K562 (cell line): ENCODE measurements at regions not wholly inside any gene's neighbourhood (a gene's known extent, or its start where the extent isn't known, plus 50 kb on each side); places are given as distances from the start of the nearest gene placed in this dataset.

Source experiments
- BDP1 ChIP-seq: IDR thresholded peaks from 3 replicates; pipeline ENCODE4 v1.6.1; 2011; ENCODE audit not compliant: insufficient read length, insufficient read depth
- CREB1 ChIP-seq, 2 experiments: sonication (generic) in 1 of 2; formaldehyde crosslinking in 1 of 2; IDR thresholded peaks; 2 replicates each; pipeline versions ENCODE4 v1.6.1 to v1.8.0; 2012 to 2022; ENCODE audit warnings: inconsistent platforms in 1 of 2, mild to moderate bottlenecking in 1 of 2, missing genetic modification reagents in 1 of 2, moderate library complexity in 1 of 2
- CTCF ChIP-seq, 3 experiments: IDR thresholded peaks in 2 of 3; conservative IDR thresholded peaks in 1 of 3; 2 replicates each; pipeline ENCODE4 v1.5.1; 2011 to 2012; ENCODE audit warnings: low read length in 3 of 3, mild to moderate bottlenecking in 3 of 3, control low read depth in 2 of 3, improper control_type of control experiment in 1 of 3, inconsistent platforms in 1 of 3, low read depth in 1 of 3, mixed read lengths in 1 of 3, moderate library complexity in 1 of 3; ENCODE audit not compliant: insufficient read depth in 2 of 3
- NFYB ChIP-seq: IDR thresholded peaks from 2 replicates; pipeline ENCODE4 v1.6.1; 2011; ENCODE audit warnings: mild to moderate bottlenecking, moderate library complexity; ENCODE audit not compliant: insufficient read length; ENCODE audit errors: extremely low read depth
- REST ChIP-seq, 2 experiments: fragments of 450-650 bp; formaldehyde crosslinking in 1 of 2; IDR thresholded peaks; 2 replicates each; pipeline versions ENCODE4 v1.4.0 to v1.6.1; 2014 to 2020; ENCODE audit warnings: mild to moderate bottlenecking in 2 of 2, borderline replicate concordance in 1 of 2, low read depth in 1 of 2
- SRF ChIP-seq, 2 experiments: fragments of 250-450, 450-650 bp in 1 of 2; sonication (Bioruptor Pico) in 1 of 2; sonication (generic) in 1 of 2; formaldehyde crosslinking; IDR thresholded peaks; 2 replicates each; pipeline versions ENCODE4 v1.5.0 to v1.5.1; 2020 to 2022; ENCODE audit warnings: mild to moderate bottlenecking in 1 of 2, missing genetic modification reagents in 1 of 2
- XRCC3 ChIP-seq: fragments of 450-650 bp; IDR thresholded peaks from 2 replicates; pipeline ENCODE4 v1.6.1; 2017; ENCODE audit warnings: mild to moderate bottlenecking, moderate library complexity
- ZFX ChIP-seq: sonication (generic); formaldehyde crosslinking; IDR thresholded peaks from 2 replicates; pipeline ENCODE4 v1.8.0; 2022; ENCODE audit warnings: mild to moderate bottlenecking, missing genetic modification reagents, moderate library complexity

- no peak for TF ChIP-seq REST (IDR thresholded peaks at IDR 0.05; ENCODE audit: borderline replicate concordance)
- no peak for TF ChIP-seq REST (CRISPR knock-in tag; IDR thresholded peaks at IDR 0.05; ENCODE audit: low read depth)
- TF ChIP-seq XRCC3, result no peak
- no peak for TF ChIP-seq SRF (CRISPR knock-in tag; IDR thresholded peaks at IDR 0.05)
- TF ChIP-seq NFYB, result no peak
- TF ChIP-seq BDP1, result no peak
- no peak for TF ChIP-seq ZFX (CRISPR knock-in tag)
- no peak for TF ChIP-seq CTCF (IDR thresholded peaks at IDR 0.05 in 2 of 3, conservative IDR thresholded peaks at IDR 0.05 in 1 of 3; ENCODE audit: insufficient read depth in 2 of 3, low read depth in 1 of 3, low read length in 3 of 3)
- TF ChIP-seq CREB1 (IDR thresholded peaks at IDR 0.05), result no peak
- no peak for TF ChIP-seq CREB1 (CRISPR knock-in tag; IDR thresholded peaks at IDR 0.05)
Measured at GRCh38 chr2:18218160-18218933, 339.9 kb downstream of the KCNS3 start.
